Fibroblast of pulmonary artery (primary cell): ENCODE measurements at regions not wholly inside any gene's neighbourhood (a gene's known extent, or its start where the extent isn't known, plus 50 kb on each side); places are given as distances from the start of the nearest gene placed in this dataset.

Source experiments
- DNase-seq: peaks from one replicate; pipeline ENCODE4 v3.0.0-alpha.2; 2010; ENCODE audit warnings: low read depth
- H3K4me3 ChIP-seq: replicated peaks from 2 replicates; pipeline ENCODE4 v1.5.1; 2011; ENCODE audit warnings: low read depth, mild to moderate bottlenecking, control low read depth, low read length, moderate library complexity
- CTCF ChIP-seq: IDR thresholded peaks from 2 replicates; pipeline ENCODE4 v1.5.1; 2011; ENCODE audit warnings: mild to moderate bottlenecking, control low read depth, low read length, inconsistent platforms; ENCODE audit errors: missing control alignments

DNA sequence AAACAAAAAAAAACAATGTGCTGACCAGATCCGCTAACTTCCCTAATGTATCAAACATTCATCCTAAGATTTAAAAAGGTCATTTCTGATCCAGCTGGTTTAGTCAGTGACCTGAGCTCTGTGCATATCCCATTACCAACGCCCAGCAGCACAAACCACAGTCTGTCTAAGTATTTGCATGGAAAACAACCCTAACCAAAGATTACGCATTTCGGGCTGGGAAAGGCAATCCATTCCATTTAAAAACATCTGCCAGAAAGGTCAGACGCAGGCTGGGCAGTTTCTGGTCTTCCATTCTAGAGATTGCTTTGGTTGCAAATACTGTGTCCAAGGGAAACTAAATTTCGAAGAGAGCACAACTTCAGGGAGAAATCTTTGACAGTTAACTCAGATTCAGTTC, 234.9 kb downstream of the FLRT2 start:
- no peak for TF ChIP-seq CTCF
- DNase-seq, result no peak
- H3K4me3 ChIP-seq, result no peak overlapping the region

DNA sequence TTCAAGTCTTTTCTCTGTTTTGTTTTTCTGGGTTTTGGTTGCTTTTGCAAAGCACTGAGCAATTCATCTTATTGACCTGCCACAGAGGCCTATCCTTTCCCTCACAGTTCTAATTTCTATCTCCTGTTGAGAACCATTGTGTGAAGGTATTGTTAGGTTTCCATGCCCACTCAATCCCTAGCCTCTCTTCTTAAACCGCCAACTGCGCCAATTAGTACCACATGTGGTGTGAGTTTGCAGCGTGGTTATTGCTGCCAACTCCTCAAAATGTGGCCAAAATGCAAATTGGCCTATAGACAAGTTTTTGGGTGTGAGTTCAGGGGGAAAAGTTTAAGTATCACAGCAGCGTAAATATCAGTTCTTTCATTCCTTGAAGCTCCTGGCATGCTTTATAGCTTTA, 232.6 kb downstream of the FLRT2 start:
- TF ChIP-seq CTCF, result no peak
- no peak for DNase-seq
- no peak overlapping the region for H3K4me3 ChIP-seq

- DNase-seq, result peak; percentile 9
- no peak overlapping the region for H3K4me3 ChIP-seq
- no peak for TF ChIP-seq CTCF
Observed at GRCh38 chr14:85752175-85752574, 222.2 kb downstream of the FLRT2 start.

DNA sequence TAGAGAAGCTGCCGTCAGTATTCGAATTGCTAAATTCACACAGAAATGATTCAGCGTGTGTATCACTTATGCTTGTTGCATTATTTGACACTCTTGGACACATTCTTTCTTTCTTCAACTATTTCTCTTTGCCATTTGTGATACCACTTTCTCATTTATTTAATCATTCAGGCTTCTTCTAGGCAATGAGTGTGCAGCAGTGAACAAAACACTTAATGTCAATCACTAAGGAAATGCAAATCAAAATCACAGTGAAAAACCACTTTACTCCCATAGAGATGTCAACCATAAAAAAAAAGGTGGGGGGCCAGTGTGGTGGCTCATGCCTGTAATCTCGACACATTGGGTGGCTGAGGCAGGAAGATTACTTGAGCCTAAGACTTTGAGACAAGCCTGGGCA, 214.6 kb downstream of the FLRT2 start:
- TF ChIP-seq CTCF, result no peak
- no peak for DNase-seq
- H3K4me3 ChIP-seq, result no peak overlapping the region

DNA sequence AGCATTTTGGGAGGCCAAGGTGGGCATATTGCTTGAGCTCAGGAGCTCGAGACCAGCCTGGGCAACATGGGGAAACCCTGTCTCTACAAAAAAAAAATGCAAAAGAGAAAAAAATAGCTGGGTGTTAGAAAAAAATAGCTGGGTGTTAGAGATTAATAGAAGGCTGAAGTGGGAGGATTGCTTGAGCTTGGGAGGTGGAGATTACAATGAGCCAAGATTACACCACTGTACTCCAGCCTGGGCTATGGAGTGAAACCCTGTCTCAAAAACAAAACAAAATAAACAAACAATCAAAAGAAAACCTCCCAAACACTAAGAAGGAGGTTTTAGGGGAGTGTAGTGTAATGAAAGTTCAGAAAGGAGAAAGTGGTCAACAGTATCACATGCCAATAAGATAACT, 202.1 kb downstream of the FLRT2 start:
- H3K4me3 ChIP-seq, result no peak overlapping the region
- no peak for DNase-seq
- no peak for TF ChIP-seq CTCF

- no peak overlapping the region for H3K4me3 ChIP-seq
- peak; percentile 62 for DNase-seq
- TF ChIP-seq CTCF, result no peak
Observed at GRCh38 chr14:85731186-85731585, 201.2 kb downstream of the FLRT2 start.

GRCh38 chr14:85728476-85729065, 198.6 kb downstream of the FLRT2 start:
- no peak for DNase-seq
- TF ChIP-seq CTCF, result no peak

More at GRCh38 chr14:85728476-85729065, 198.6 kb downstream of the FLRT2 start:
- no peak overlapping the region for H3K4me3 ChIP-seq
